ENCODE measurements at regions not wholly inside any gene's neighbourhood (a gene's known extent, or its start where the extent isn't known, plus 50 kb on each side); places are given as distances from the start of the nearest gene placed in this dataset.

- no peaks in the 10 kb centered on the region for H3K9me3 ChIP-seq (ENCODE audit: low read length)
- H3K27me3 ChIP-seq (ENCODE audit: control insufficient read depth in 1 of 2, insufficient read depth in 2 of 2, low read length in 2 of 2), result no peaks in the 10 kb centered on the region
- H3K4me3 ChIP-seq (replicated peaks in 1 of 3; ENCODE audit: insufficient read depth in 1 of 3, low read depth in 2 of 3, low read length in 3 of 3), result no peak overlapping the region
- no peak for ATAC-seq
- POLR2A ChIA-PET, result no interaction called here
- H3K79me2 ChIP-seq (ENCODE audit: insufficient read depth, low read length), result no peaks in the 10 kb centered on the region
- no TSS peak for BruUV-seq (replicated peaks)
- 4% methylated on average over 1 of the region's 1 CpG for WGBS (ENCODE audit: low lambda C conversion rate)
- H4K20me1 ChIP-seq (ENCODE audit: insufficient read depth, low read length), result no peaks in the 10 kb centered on the region
- no peaks in the 10 kb centered on the region for H3K4me1 ChIP-seq (ENCODE audit: insufficient read depth, low read length)
- no peak for TF ChIP-seq PREB (CRISPR knock-in tag; IDR thresholded peaks at IDR 0.05)
- no peak for TF ChIP-seq ATM (IDR thresholded peaks at IDR 0.05; ENCODE audit: borderline replicate concordance)
- no peak for TF ChIP-seq ZNF318 (CRISPR knock-in tag; IDR thresholded peaks at IDR 0.05)
- TF ChIP-seq MIER2 (CRISPR knock-in tag; IDR thresholded peaks at IDR 0.05), result no peak
- no peak for TF ChIP-seq ZNF615 (CRISPR knock-in tag; IDR thresholded peaks at IDR 0.05; ENCODE audit: borderline replicate concordance)
- no peaks in the 10 kb centered on the region for H3K36me3 ChIP-seq (replicated peaks in 1 of 2; ENCODE audit: control insufficient read depth in 1 of 2, insufficient read depth in 2 of 2, low read length in 2 of 2)
- in situ Hi-C loops (cut with HindIII; ENCODE audit: extremely low pct_ligation_motif_present, low pct_unique_long_range_greater_than_20kb), result no loop called here
- FAIRE-seq, result no peak
- intact Hi-C loops (cut with micrococcal nuclease; ENCODE audit: unreplicated experiment), result no loop called here
- no peak overlapping the region for H3K9ac ChIP-seq (ENCODE audit: insufficient read depth, low read depth, low read length)
- CTCF ChIA-PET (ENCODE audit: low intra/inter-chr PET ratio, low total read pairs), result no interaction called here
- no peak overlapping the region for H3K27ac ChIP-seq (ENCODE audit: extremely low read length, insufficient read depth, low read length)
- H2AFZ ChIP-seq (ENCODE audit: low read length), result no peak overlapping the region
- DNase-seq (ENCODE audit: low spot score), result no peak
- no peak overlapping the region for H3K4me2 ChIP-seq (ENCODE audit: low read depth, low read length)
Observed at GRCh38 chr4:120232050-120232449, 165.4 kb upstream of the MAD2L1 start.

All from HepG2 (cell line).